LHCN-M2 (cell line): ENCODE measurements at regions not wholly inside any gene's neighbourhood (a gene's known extent, or its start where the extent isn't known, plus 50 kb on each side); places are given as distances from the start of the nearest gene placed in this dataset.
A peak's percentile ranks its signal among the peaks of the same experiment; 100 is the strongest.

Source experiments
- DNase-seq: peaks from one replicate; pipeline ENCODE4 v3.0.0-alpha.2; 2012; ENCODE audit warnings: low read depth

DNA sequence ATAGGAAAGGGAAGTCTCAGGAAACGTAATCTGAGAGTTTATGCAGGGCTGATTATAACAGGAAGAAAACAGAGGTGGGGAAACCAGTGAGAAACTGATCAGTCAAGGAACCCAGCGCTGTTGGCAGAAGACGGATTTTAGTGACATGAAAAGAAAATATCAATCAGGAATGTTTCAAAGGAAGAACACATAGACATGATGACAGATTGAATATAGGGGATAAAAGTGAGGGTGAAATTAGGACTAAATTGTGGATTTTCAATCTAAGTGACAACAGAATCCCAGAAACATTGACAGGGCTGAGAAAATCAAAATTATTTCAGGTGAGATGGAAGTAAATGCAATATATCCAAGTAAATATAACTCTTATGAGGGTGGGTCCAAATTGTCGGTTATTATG lies 199.8 kb upstream of the CCDC150 start:
- DNase-seq, result no peak

DNA sequence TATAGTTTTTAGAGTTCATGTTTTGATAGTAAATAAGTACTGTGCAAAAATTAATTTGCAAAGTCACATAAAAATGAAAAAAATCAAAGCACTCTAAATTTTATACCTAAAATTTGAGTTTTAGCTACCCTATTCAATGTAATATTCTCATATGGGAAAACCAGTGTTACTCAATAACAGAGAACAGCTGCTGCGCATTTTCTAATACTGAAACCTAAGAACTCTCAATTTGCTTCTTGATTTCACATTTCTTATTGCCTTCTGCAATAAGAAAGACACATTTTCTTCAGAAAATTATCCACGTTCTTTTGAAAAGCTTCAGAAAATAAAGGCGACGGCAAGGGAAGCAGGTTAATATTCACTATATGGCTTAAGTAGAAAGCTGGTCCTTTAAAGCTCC lies 199.1 kb upstream of the CCDC150 start:
- DNase-seq, result peak; percentile 29

DNA sequence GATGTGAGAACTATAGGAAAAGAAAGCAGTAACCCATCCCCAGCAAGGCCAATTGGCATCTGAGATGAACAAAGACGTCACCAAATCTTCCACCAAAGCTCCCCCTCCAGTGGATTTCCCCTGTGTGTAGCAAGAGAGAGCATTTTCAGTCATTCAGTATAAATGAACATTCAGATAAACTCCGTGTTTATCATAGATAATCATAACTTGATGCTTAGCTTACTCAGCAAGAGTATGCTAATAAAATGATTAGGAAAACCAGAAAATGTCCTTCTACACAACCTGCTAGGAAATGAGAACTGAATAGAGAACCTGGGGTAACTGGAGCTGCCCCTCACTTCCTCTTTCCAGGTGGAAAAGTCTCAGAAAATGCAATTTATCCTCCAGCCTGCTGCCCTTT lies 198.0 kb upstream of the CCDC150 start:
- no peak for DNase-seq

DNA sequence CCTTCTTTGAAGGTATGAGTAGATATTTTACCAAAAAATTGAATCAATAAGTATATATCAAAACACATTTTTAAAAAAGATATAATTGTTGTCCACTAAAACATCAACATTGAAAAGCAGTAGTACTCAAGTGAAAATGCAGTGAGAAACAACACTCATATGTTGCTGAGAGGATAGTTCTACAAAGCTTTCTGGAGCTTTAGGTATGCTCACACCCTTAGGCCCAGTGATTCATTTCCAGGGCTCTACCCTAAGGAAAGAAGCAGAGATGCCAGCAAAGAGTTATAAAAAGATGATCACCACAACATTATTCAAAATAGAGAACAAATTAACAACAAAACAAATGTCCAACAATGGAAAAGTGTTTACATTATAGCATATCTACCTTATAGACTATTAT lies 197.3 kb upstream of the CCDC150 start:
- no peak for DNase-seq

DNA sequence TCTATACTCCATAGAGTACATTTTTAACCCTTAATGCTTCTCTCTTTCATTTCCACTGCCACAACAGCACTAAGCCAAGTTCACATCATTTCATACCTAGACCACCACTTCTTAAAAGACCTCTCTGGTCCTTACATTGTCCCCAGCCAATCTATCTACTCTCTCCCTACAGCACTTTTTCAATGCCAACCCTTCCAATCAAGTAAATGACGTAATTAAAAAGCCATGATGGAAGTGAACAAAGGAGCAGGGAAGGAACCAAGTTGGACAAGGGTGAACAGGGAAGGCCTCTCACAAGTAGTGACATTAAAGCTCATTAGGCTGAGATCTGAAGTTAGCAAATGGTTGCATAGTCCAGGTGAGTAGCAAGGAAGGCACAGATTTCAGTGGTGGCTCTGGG lies 195.1 kb upstream of the CCDC150 start:
- no peak for DNase-seq

DNA sequence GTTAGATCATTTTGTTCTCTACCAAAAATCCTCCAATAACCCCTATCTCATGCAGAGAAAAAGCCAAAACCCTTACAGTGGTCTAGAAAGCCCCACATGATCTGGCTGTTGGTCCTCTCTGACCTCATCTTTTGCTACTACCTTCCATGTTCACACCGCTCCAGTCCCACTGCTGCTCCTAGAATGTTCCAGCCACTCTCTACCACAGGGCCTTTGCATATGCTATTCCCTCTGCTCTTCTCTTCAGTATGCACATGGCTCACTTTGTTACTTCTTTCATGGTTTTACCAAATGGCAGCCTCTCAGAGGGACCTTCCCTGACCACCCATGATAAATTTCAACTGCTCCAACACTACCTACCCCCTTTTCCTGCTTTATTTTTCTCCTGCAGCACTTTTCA lies 193.5 kb upstream of the CCDC150 start:
- no peak for DNase-seq

DNA sequence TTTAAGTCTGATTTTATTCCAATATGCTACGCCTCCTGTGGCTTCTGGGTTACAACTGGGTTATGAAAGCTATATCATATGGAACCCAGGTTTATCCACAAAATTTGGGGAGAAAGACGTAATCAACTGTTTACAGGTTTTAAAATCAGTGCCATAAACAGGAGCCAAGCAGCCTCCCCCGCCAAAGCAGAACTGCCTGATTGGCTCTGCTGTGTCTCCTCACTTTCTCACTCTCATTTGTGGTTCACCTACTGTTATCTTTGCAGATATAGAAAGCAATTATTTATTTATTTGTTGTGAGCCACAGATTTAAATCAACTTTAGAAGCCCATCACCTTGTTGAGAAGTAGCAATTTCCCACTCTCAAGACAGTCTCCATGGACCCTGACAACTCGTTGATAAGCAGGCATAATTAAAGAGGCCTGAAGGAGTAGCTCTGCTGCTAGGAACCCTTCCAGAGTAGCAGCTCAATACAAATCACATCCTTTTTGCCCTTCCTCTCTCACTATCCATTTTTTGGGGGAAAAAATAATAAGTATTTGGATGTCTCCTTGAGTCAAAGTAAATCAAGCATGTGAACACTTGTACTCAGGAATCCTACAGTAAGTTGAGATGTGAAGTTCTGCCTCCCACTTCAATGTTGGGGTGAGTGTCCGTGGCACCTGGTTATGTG lies 191.0 kb upstream of the CCDC150 start:
- DNase-seq, result no peak

DNA sequence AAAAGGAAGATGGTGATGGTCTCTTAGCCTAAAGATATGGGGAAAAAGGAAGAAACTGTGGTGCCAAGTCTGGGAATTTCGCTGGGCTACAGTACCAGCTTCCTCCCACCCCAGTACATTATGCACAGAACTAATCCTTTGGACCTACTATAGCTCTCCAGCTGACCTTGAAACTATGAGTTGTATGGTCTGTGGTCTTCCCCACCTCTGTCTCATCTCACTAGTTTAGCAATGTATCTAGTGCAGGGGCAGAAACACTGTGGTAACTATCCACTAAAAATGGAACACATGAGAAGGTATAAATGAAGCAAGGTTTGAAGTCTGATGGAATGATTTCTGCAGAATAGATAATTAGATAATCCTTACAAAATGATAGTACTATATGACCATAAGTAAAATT lies 190.4 kb upstream of the CCDC150 start:
- DNase-seq, result no peak

DNA sequence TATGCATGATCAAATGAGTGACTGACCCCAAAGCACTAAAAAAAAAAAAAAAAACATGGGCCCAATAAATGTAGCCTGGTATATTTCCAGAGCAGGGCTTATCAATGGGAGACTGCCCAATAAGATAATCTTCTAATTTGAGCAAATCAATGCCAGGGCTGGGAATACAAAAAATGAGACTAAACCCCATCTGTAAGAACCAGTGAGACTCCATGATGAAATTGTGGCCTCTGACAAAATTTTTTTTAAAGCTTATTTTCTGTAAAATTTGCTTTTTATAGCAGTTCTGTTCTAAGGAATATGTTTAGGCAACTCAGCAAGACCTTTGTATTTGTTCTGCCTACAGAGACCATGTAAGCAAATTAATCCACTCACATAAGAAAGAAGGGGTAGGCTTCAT lies 186.8 kb upstream of the CCDC150 start:
- DNase-seq, result no peak

DNA sequence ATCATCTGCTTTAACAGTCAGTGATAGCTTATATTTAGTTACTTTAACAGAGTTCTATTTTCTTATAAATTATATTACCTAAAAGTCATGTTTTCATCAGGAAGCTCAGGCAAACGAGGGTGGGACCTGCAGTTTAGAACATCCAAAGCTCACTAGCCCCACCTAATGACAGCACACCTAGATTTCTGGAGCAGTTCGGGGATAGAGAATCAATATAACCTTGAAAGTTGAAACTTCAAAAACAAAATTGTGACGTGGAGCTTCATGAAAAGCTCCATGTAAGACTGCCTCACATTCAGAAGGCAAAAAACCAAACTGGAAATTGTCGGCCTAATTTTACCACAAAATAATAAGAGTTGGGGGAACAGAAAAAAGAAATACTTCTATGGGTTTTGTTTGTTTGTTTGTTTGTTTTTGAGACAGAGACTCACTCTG lies 185.9 kb upstream of the CCDC150 start:
- peak; percentile 53 for DNase-seq

DNA sequence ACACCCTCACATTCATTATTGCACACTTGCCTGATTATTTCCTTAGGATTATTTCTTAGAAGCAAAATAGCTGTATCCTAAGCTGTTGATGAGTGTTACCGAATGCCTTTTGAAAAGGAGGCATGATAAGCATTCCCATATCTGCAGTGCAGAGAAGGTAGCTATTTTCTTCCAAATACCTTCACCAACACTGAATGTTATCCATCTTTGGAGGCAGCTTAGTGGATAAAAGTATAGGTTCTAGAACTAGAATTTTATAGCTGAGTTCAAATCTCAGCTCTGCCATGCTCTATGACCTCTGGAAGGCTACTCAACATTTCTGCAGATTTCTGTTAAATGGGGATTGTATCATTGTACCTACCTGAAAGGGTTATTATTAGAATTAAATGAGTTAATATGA lies 185.0 kb upstream of the CCDC150 start:
- no peak for DNase-seq

DNA sequence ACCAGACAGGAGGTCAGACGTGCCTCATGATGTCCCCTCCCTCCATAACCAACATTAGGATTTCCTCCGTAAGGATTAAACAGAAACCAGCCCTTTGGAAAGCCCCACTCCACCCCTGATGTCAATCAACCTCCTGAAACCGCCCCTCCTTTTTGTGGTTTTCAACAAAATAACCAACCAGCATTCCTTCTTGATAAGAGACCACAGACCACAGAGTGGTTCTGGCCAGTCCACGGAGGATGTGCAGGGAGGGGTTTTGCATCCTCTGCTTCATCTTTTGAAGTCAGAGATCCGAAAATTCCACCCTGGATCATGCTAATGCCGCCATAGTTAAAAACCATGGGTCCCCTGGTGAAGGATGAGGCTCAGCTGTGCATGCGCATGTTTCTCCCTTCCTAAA lies 180.0 kb upstream of the CCDC150 start:
- peak; percentile 40 for DNase-seq

DNA sequence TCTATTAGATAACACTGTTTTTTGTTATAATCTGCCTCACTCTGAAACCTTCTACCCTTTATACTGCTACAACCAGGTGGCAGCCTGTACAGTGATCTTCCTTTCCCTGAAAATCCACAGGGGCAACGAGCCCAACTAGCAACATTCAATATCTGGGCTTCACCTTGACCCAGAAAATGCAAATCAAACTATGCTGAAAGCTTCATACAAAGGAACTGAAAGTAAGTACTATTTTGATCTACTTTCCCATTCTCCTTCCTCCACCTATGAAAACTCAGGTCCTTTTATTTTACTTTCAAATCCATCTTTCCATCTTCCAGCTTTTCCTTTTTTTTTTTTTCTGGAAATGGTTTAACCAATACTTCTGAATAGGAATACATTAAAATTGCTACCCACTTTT lies 175.8 kb upstream of the CCDC150 start:
- no peak for DNase-seq

DNA sequence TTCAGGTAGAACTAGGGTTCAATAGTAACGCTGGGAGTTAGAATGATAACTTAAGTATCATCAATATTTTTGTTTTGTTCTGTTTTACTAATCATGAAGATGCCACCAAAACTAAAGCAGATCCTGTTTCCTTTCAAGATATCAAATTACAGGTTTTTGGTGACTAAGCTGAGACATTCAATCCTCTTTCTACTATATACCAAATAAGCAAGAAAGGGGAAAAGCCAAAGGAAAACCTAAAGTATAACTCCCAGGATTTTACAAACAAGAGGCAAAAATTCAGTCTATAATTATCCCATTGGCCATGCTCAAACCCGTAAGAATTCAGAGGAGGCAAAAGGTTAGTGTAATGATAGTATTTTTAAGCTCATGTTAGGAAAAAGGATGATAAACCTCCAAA lies 175.2 kb upstream of the CCDC150 start:
- peak; percentile 76 for DNase-seq

DNA sequence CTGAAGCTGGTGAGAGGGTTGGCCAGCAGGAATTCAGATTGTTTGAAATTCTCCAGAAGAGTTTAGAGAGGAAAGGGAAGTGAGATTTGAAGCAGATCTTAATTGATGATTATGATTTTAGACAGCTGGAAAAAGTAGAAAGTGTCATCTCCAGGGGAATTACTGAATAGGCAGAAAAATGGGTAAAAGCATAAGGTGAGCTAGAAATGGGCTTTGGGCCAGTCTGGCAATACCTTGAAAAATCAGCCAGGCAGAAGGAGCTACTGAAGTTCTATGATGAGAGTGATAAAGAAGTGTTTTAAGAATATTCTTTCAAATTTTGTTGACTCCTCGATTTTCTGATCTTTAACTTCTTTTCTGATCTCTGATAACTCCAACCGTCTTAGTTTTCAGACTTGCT lies 172.9 kb upstream of the CCDC150 start:
- DNase-seq, result no peak

DNA sequence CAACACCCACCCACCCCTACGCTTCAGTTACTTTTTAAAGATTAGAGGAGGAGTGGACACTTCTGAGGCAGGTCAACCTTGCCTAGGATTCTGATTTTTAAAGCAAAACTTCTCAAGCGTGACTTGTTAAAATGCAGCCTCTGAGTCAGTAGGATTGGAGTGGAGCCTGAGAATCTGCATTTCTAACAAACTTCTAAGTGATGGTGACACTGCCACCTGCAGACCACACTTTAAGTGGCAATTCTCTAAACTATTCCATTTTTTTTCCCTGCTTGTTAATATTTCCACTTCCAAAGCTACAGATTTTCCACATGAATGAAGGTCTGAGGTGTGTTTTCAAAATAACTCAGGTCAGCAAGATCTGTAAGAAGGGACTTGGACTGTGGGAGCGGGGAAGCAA lies 171.1 kb upstream of the CCDC150 start:
- DNase-seq, result peak; percentile 23

DNA sequence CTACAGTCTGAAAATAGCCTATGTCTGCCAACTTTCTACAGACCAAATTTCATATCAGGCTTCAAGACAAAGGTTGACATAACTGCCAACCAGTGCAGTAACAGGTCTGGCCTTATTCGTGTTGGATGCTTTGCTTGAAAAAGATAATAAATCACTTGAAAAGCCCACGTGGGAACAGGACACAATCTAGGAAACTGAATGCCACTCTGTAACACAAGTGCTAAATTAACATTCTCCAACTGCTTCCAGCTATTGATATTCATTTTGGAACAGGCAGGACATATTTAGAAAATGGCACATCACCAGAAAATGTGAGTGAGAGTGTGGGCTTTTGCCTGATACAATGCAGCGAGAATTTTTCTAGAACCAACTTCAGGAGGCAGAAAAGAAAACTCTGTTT lies 165.9 kb upstream of the CCDC150 start:
- DNase-seq, result no peak

DNA sequence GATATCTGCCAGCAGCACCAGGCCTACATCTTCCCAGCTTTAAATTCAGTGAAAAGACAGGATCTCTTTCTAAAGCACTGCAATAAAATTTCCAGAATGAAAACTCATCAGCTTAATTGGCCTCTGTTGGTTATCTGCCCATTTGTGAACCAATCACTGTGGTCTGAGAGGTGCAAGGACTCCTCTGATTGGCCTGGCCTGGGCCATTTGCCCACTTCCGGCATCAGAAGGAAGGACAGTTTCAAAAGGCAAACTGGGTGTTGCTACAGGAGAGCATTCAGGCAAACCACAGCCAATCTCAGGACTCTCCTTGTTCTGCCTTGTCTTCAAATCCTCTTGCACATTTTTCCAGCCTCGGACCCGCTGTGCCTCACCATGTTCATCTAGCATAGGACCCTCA lies 163.9 kb upstream of the CCDC150 start:
- no peak for DNase-seq

DNA sequence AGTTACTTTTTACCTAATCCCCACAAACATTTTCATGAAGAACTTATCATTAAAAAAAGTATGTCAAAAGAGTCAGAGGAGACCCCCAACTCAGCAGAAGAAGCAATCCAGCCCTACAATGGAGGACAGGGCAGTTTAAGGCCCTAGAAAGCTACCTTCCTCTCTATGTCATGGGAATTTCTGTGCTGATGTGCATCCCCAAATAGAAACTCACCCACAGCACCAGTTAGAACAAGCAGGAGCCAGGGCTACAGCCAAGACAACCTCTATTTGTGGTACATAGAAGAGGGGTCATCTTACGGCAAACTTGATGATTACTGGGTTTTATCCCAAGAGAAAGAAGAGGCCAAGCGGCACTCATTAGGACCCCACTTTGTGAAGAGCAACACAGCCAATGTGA lies 160.9 kb upstream of the CCDC150 start:
- no peak for DNase-seq

DNA sequence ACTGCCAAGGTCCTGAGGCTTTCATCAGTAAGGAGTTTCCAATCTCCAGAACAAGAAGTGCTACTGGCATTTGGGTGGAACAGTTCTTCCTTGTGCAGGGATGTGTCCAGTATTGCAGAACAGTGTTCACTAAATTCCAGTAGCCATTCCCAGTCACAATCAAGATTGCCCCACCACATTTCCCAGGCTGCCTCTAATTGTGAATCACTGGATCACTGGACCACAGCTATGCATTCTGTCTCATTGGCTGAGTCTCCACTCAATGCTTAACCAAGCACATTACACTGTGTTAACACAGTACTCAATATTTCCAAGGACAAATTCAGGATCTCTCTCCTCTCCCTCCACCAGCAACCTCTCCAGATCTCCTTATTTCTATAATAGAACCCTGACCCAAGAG lies 160.2 kb upstream of the CCDC150 start:
- DNase-seq, result peak; percentile 90

DNA sequence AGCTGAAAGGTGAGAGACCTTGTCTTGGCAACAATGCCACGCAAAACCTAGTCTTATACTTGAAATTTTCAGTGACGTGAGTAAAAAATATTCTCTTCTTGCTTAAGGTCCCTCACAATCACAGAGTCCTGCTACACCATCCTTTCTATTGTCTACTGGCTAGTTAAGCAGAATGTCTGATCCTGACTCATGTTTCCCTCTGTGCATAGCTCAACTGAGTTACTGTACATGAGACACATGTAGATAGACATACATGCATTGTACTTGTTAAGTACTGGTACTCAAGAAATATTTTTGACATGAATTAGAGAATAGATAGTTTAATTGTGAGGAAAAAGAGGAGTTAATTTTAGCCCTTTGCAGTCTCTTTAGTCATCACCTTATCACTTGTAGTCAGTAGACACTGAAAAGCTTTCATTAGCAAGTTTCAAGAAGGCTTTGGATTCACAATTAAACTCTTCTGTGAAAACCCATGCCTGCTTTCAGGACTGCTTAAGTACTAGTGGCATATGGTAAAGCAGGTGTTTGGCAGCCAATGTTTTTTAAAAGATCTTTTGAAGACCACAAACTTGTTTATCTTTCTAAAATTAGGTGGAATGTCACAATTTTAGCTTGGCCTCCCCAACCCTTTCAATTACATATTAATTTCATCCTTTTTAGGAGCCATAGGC lies 158.7 kb upstream of the CCDC150 start:
- peak; percentile 82 for DNase-seq

DNA sequence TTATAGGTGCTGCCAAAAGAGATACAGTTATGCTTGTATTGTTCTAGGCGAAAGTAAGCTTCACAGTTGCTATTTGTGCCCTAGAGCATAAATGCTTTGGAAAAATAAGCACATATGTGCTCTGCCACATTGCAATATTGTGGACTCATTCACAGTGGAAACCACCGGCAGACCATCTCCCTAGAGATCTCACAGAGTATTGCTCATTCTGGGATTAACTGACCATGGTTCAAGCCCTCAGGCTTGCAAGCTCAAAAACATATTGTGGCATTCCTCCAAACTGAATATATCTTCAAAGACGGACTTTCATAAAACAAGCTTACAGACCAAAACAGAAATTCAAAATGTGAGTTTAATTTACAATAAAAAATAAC lies 158.2 kb upstream of the CCDC150 start:
- peak; percentile 97 for DNase-seq

DNA sequence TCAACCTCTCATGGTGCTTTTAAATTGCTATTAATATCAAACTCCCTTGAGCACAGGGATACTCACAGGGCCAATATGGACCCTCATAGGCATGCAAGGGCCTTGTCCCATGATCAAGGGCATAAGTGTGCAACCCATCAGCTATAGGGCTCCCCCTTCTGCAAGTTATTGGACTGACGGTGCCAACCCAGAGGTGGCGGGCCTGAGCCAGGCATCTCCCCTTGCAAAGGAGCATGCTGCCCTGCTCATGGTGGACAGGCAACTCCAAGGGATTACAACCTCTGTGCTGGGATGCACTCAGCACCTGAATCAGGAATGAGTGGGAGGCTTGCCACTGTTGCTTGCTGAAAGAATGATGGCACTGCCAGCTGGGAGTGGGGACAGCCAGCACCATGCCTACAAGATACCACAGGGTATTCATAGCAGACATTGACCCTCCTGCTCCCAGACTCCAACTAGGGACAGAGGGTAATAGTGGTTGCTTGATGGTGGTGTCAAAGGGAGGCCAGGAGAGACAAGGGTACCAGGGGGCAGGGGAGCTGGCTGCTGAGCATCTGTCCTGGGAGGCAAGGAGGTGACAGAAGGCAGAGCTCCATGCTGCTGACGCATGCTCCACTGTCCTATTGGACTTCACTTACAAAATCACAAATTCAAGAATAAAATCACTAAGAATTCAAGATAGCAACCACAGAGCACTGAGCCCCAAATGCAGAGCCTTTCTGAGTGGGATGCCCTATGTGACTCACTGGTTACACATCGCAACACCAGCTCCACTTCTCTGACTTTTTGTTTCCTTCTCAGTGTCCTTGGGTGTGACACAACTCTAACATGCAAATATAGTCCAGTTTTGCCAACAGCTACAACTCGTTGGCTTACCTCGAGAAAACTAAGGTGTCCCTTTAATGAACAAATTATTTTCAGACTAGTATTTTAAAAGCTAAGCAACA lies 157.1 kb upstream of the CCDC150 start:
- DNase-seq, result peak; percentile 87
